Embryonic facial prominence (tissue), 1 donor: ENCODE measurements at regions not wholly inside any gene's neighbourhood (a gene's known extent, or its start where the extent isn't known, plus 50 kb on each side); places are given as distances from the start of the nearest gene placed in this dataset.
"Not testable (repeated sequence)": the region's sequence is repeated elsewhere in the genome, so short reads cannot be mapped to it uniquely, and the experiment has no call there.

Experiments
- DNase-seq: peaks from one replicate; pipeline ENCODE4 v3.0.0-alpha.2; 2016; ENCODE audit errors: extremely low spot score

- DNase-seq: no peak
Observed at GRCh38 chr18:53935399-53935798, 289.1 kb downstream of the MBD2 start.

GRCh38 chr18:53920312-53921075, 304.0 kb downstream of the MBD2 start:
- no peak for DNase-seq

DNA sequence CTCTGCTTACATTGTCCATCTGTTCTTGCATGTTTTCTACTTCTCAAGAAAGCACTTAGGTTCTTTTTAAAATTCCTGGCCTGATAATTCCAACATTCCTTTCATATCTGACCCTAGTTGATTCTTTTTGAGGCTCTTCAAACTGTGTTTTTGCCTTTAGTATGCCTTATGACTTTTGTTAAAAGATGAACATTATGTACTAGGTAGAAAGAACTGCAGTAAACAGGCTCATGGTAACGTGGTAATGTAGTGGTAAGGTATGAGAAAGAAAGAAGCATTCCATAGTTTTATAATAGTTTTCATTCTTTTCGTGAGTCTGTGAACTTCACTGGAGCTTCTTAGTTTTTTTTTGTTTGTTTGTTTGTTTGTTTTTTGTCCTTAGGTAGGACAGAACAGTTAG, 306.4 kb downstream of the MBD2 start:
- DNase-seq: no peak

DNA sequence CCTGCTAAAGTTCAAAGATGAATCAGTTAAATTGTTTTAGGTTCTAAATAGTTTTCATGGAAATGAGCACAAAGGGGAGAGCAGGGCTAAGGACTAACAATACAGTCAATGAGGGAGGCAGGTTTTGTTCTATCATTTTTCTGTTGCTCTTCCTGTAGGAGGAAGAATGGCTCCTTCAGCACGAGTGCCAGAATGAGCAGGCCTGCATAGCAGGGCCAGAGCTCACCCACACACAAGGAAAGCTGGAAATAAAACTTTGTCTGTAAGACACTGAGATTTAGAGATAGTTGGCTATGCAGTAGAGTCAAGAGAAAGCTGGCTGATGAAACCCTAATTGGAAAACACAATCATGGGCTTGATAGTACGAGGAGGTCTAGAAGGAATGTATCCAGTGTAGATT, 313.3 kb downstream of the MBD2 start:
- no peak for DNase-seq

DNA sequence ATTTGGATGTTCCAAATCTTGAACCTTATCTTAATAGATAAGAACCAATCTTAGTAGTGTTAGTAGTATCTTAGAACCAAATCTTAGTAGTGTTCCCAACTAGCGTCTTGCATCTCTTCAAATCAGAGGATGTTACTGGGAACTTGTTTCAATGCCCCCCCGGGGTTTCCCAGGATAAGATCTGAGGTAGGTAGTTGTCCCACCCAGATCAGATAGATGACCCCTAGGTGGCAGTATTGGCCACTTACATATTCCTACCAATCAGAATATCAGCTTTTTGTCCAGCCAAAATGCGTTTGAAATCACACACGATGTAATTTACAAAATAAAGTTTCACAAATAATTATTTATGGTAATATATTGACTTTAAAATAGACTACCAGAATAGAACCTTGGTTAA, 314.8 kb downstream of the MBD2 start:
- no peak for DNase-seq

DNA sequence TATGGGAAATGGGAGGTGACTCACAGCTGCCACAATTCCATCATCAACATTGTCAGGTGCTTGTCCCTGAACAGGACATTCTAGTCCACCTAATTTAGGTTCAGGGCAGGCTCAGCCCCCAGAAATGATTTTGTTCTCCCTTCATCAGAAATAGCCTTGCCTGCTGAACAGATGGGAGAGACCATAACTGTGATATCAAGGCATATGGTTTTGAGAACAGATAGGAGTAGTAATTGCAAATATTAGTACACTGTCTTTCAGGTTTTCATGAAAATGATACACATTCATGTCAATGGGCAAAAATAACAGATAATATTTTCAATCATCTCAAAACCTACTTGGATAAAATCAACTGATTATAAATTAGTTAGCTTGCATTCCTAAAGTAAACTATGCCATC, 316.5 kb downstream of the MBD2 start:
- DNase-seq: no peak

DNA sequence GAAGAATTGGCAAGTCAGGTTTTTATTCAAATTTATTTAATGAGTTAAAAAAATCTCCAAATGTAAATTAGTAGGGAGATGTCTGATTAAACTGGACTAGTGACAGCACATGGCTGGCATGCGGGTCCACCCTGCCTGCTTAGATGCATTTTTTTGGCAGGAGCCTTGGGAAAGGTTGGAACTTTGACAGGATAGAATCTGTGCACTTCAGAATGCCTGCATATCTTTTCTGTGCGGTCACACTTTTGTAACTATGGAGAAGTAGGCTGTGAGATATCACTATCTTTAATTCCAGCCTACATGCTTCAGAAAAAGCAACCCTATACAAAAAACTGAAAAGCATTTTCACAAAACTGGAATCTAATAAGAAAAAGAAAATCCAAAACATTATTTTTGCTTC, 317.8 kb downstream of the MBD2 start:
- DNase-seq: no peak

- no peak for DNase-seq
Observed at GRCh38 chr18:53894675-53895442, 329.6 kb downstream of the MBD2 start.

DNA sequence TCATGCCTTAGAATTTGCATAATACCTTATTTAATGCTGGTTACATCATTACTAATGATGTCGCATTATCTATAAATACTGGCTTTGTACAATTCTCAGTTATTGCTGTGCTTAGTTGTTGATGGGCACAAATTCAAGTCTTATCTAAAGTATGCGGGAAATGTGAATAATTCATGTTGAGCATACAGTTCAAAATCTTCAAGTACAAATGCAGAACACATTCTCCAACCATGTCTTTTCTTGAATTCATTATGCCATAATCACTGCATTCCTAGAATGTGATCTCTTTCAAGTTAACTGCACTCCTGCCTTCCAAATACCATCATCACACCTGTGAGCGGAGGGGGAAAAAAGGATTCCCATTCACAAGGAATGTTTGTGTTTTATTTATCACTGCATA, 337.0 kb downstream of the MBD2 start:
- DNase-seq: no peak

DNA sequence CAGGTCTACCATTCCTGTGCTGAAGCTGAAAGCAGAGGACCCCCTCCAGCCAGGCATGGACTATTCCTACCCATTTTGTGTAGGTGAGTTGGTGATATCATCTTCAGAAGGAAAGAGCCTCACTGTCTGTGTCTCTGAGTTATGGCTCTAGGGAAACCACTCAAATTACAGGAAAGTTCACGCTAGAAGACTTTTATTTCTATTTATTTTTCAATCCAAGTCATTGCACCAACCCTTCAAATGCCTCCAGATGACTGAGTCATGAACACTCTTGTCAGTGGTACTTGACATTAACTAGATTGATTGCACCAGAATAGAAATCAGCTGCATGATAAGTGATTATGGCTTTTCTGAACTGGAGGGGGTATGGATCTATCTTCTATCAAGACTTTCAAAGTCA, 338.4 kb downstream of the MBD2 start:
- DNase-seq: no peak

DNA sequence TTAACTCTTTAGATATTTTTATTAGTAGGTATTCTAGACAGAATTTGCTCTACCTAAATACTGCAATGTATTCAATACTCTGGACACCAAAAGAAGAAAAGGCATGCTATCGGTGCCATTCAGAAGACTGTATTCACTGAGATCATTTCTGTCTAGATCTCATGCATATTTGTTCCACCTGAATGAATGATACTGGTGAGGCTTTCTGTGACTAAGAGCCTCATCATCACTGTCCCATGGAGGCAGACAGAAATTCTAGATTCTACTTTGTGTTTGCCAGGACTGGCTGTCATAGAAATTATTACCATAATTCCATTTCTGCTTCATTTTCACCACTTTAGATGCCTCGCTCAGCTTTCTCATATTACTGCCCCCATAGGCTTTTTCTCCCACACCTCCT, 340.7 kb downstream of the MBD2 start:
- no peak for DNase-seq

GRCh38 chr18:53874103-53874502, 350.4 kb downstream of the MBD2 start:
- no peak for DNase-seq

GRCh38 chr18:53864770-53865169, 359.7 kb downstream of the MBD2 start:
- DNase-seq: no peak

DNA sequence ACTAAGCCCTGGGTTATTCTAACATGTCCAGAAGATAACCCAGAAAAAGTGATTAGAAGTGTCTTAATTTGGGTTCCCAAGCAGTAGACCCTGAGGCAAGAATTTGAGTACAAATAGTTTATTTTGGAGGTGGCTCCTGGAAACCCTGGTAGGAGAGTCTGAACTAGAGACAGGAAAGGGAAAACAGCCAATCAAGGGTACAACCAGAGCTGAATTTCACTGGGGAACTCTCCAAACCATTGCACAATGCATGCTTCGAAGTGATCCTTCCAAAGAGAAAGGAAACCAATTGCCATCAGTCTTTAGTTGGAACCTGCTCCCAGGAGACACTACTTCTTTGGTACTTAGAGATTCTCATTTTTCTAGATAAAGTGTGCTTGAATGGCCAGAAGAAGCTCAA, 361.5 kb downstream of the MBD2 start:
- no peak for DNase-seq

- DNase-seq: no peak
Observed at GRCh38 chr18:53861185-53861584, 363.3 kb downstream of the MBD2 start.

GRCh38 chr18:53859764-53860163, 364.7 kb downstream of the MBD2 start:
- no peak for DNase-seq

DNA sequence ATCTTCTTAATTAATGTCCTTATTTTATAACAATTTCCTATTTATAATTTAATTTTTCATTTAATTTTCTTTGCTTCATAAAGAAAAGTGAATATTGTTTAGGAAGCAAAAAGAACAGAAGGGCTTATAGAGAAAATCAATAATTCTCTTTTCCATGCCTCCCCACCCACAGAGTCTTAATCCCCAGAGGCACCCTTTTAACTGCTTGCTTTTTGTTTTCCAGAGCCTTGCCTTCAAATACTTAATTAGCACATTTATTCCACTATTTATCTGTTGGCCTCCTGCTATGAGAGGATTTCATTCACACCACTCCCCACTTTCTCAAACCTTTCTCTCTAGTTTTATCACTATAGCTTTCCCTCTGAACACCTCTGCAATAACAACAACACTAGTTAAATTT, 373.6 kb downstream of the MBD2 start:
- no peak for DNase-seq

DNA sequence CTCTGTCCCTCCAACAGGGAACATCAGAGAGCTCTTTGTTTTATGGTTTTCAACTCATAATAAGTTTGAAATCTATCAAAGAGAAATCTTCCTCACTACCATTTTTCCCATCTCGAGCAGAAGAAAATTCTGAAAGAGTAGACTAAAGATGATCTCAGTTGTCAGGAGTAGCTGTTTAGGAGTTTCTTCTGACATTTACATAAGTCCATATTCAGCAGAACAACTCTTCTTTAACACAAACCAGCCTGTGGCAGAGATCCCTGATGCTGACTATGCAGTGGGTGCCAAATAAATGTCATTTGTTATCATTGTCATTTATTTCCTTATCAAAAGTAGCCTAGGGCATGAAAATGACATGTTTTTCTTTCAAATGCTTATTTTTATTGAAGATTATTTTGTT, 380.7 kb downstream of the MBD2 start:
- no peak for DNase-seq

GRCh38 chr18:53843113-53843760, 381.2 kb downstream of the MBD2 start:
- no peak for DNase-seq

- no peak for DNase-seq
Observed at GRCh38 chr18:53838746-53839145, 385.7 kb downstream of the MBD2 start.

- not testable (repeated sequence) for DNase-seq
Observed at GRCh38 chr18:53821141-53821540, 403.3 kb downstream of the MBD2 start.

DNA sequence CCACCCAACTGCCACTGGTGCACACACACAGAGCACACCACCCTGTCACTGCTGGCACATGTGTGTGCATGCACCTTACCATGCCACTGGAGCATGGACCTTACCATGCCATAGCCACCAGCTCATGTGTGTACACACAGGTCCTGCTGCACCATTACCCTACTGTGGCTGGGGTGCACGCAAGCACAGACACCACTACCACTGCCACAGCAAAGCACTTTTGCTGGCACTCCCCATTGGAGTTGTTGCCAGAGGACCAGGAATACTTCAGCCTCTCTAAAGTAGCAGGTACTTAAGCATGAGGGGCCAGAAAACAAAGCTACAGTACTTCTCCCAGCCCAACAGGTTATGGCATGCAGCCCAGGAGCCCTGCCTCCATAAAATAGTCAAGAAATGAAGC, 404.8 kb downstream of the MBD2 start:
- DNase-seq: no peak

- DNase-seq: no peak
Observed at GRCh38 chr18:53819174-53819573, 405.3 kb downstream of the MBD2 start.
